Loucy (cell line): ENCODE measurements at regions not wholly inside any gene's neighbourhood (a gene's known extent, or its start where the extent isn't known, plus 50 kb on each side); places are given as distances from the start of the nearest gene placed in this dataset.

ENCODE experiments used
- H2AFZ ChIP-seq: fragments of 200-600 bp; sonication (generic); 2 replicates; pipeline ENCODE4 v1.6.0; 2016; ENCODE audit warnings: antibody characterized with exemption, mild to moderate bottlenecking, low read length, moderate library complexity
- H3F3A ChIP-seq: fragments of 200-600 bp; 2 replicates; pipeline ENCODE4 v1.6.0; 2016; ENCODE audit warnings: antibody characterized with exemption, low read depth, mild to moderate bottlenecking
- H3K27me3 ChIP-seq: fragments of 200-600 bp; sonication (generic); 2 replicates; pipeline ENCODE4 v1.6.1; 2014; ENCODE audit warnings: low read length, mild to moderate bottlenecking; ENCODE audit not compliant: insufficient read depth, poor library complexity, severe bottlenecking
- H3K36me3 ChIP-seq: fragments of 200-600 bp; sonication (generic); 2 replicates; pipeline ENCODE4 v1.6.1; 2016; ENCODE audit warnings: low read length; ENCODE audit not compliant: insufficient read depth
- H3K4me1 ChIP-seq: fragments of 200-600 bp; sonication (generic); 2 replicates; pipeline ENCODE4 v1.5.1; 2014; ENCODE audit warnings: low read length, mild to moderate bottlenecking; ENCODE audit not compliant: insufficient read depth, poor library complexity, severe bottlenecking
- H3K4me2 ChIP-seq: fragments of 200-600 bp; sonication (generic); 2 replicates; pipeline ENCODE4 v1.6.0; 2014; ENCODE audit warnings: antibody characterized with exemption, low read length, low read depth, mild to moderate bottlenecking; ENCODE audit not compliant: poor library complexity, severe bottlenecking
- H3K4me3 ChIP-seq: fragments of 200-600 bp; sonication (generic); 2 replicates; pipeline ENCODE4 v1.5.1; 2014; ENCODE audit warnings: low read length, mild to moderate bottlenecking, mixed read lengths; ENCODE audit not compliant: poor library complexity, severe bottlenecking
- H3K79me2 ChIP-seq: fragments of 200-600 bp; sonication (generic); 2 replicates; pipeline ENCODE4 v1.6.1; 2014; ENCODE audit warnings: low read length; ENCODE audit not compliant: insufficient read depth
- H3K9ac ChIP-seq: fragments of 200-600 bp; sonication (generic); 2 replicates; pipeline ENCODE4 v1.6.0; 2014; ENCODE audit warnings: mild to moderate bottlenecking, low read depth, low read length, moderate library complexity; ENCODE audit not compliant: poor library complexity, severe bottlenecking
- H3K9me2 ChIP-seq: fragments of 200-600 bp; sonication (generic); replicated peaks from 2 replicates; pipeline ENCODE4 v1.6.1; 2016; ENCODE audit warnings: low read depth, low read length, mixed read lengths
- H3K9me3 ChIP-seq: fragments of 200-600 bp; sonication (generic); 2 replicates; pipeline ENCODE4 v1.6.1; 2014; ENCODE audit warnings: mild to moderate bottlenecking, antibody characterized with exemption, low read length, low read depth; ENCODE audit not compliant: insufficient read depth
- H4K20me1 ChIP-seq: fragments of 200-600 bp; sonication (generic); 2 replicates; pipeline ENCODE4 v1.6.0; 2014; ENCODE audit warnings: antibody characterized with exemption, low read length, mild to moderate bottlenecking; ENCODE audit not compliant: insufficient read depth, poor library complexity, severe bottlenecking
- EZH2phosphoT487 ChIP-seq: fragments of 200-600 bp; IDR thresholded peaks from 2 replicates; pipeline ENCODE4 v1.6.1; 2018; ENCODE audit warnings: antibody characterized with exemption, mild to moderate bottlenecking, moderate library complexity, borderline replicate concordance
- TF ChIP-seq, protein P1 (sequence below): fragments of 200-600 bp; sonication (generic); conservative IDR thresholded peaks from 2 replicates; pipeline ENCODE4 v1.5.1; 2014; ENCODE audit warnings: mild to moderate bottlenecking, antibody characterized with exemption, low read length

GRCh38 chr10:8543361-8544056 is 489.0 kb downstream of the GATA3 start:
- no peaks in the 10 kb centered on the region for H3K36me3 ChIP-seq
- H3K27me3 ChIP-seq, result no peaks in the 10 kb centered on the region
- no peaks in the 10 kb centered on the region for H3K4me1 ChIP-seq
- no peaks in the 10 kb centered on the region for H3K79me2 ChIP-seq
- TF ChIP-seq EZH2phosphoT487, result no peak
- TF ChIP-seq, protein P1, sequence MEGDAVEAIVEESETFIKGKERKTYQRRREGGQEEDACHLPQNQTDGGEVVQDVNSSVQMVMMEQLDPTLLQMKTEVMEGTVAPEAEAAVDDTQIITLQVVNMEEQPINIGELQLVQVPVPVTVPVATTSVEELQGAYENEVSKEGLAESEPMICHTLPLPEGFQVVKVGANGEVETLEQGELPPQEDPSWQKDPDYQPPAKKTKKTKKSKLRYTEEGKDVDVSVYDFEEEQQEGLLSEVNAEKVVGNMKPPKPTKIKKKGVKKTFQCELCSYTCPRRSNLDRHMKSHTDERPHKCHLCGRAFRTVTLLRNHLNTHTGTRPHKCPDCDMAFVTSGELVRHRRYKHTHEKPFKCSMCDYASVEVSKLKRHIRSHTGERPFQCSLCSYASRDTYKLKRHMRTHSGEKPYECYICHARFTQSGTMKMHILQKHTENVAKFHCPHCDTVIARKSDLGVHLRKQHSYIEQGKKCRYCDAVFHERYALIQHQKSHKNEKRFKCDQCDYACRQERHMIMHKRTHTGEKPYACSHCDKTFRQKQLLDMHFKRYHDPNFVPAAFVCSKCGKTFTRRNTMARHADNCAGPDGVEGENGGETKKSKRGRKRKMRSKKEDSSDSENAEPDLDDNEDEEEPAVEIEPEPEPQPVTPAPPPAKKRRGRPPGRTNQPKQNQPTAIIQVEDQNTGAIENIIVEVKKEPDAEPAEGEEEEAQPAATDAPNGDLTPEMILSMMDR, result no peak
- H2AFZ ChIP-seq, result no peak overlapping the region
- H3K4me2 ChIP-seq, result no peak overlapping the region
- no peaks in the 10 kb centered on the region for H3F3A ChIP-seq
- H3K9me3 ChIP-seq, result no peaks in the 10 kb centered on the region
- no peak overlapping the region for H3K4me3 ChIP-seq
- H4K20me1 ChIP-seq, result no peaks in the 10 kb centered on the region
- H3K9ac ChIP-seq, result no peak overlapping the region
- H3K9me2 ChIP-seq, result no peaks in the 10 kb centered on the region

GRCh38 chr10:8544057-8544380 is 489.5 kb downstream of the GATA3 start:
- H3F3A ChIP-seq, result no peaks in the 10 kb centered on the region
- H3K9me3 ChIP-seq, result no peaks in the 10 kb centered on the region
- H3K9me2 ChIP-seq, result no peaks in the 10 kb centered on the region
- H3K27me3 ChIP-seq, result no peaks in the 10 kb centered on the region
- H3K9ac ChIP-seq, result no peak overlapping the region
- H3K36me3 ChIP-seq, result no peaks in the 10 kb centered on the region
- TF ChIP-seq, protein P1, result no peak
- no peak for TF ChIP-seq EZH2phosphoT487
- no peak overlapping the region for H3K4me3 ChIP-seq
- no peaks in the 10 kb centered on the region for H4K20me1 ChIP-seq
- H3K79me2 ChIP-seq, result no peaks in the 10 kb centered on the region
- no peaks in the 10 kb centered on the region for H3K4me1 ChIP-seq
- no peak overlapping the region for H2AFZ ChIP-seq
- H3K4me2 ChIP-seq, result no peak overlapping the region

GRCh38 chr10:8544500-8544899 is 490.0 kb downstream of the GATA3 start:
- Histone ChIP-seq H3K4me2 (no peak overlapping the region), H3K4me3 (no peak overlapping the region), H3K79me2 (no peaks in the 10 kb centered on the region), H3F3A (no peaks in the 10 kb centered on the region), H3K4me1 (no peaks in the 10 kb centered on the region), H3K36me3 (no peaks in the 10 kb centered on the region), H3K9me2 (no peaks in the 10 kb centered on the region), H4K20me1 (no peaks in the 10 kb centered on the region), H2AFZ (no peak overlapping the region), H3K9me3 (no peaks in the 10 kb centered on the region), H3K27me3 (no peaks in the 10 kb centered on the region), H3K9ac (no peak overlapping the region)
- TF ChIP-seq, protein P1, result no peak
- TF ChIP-seq EZH2phosphoT487, result no peak
